Colon (tissue), 2 donors: ENCODE measurements at regions not wholly inside any gene's neighbourhood (a gene's known extent, or its start where the extent isn't known, plus 50 kb on each side); places are given as distances from the start of the nearest gene placed in this dataset.

Experiments used
- FAIRE-seq: peaks from 2 replicates; lab custom pipeline; 2012; peaks lifted over from hg19 to GRCh38; lab: Jason Lieb, UNC
- donor health status: control.
- donor health status: control.

DNA sequence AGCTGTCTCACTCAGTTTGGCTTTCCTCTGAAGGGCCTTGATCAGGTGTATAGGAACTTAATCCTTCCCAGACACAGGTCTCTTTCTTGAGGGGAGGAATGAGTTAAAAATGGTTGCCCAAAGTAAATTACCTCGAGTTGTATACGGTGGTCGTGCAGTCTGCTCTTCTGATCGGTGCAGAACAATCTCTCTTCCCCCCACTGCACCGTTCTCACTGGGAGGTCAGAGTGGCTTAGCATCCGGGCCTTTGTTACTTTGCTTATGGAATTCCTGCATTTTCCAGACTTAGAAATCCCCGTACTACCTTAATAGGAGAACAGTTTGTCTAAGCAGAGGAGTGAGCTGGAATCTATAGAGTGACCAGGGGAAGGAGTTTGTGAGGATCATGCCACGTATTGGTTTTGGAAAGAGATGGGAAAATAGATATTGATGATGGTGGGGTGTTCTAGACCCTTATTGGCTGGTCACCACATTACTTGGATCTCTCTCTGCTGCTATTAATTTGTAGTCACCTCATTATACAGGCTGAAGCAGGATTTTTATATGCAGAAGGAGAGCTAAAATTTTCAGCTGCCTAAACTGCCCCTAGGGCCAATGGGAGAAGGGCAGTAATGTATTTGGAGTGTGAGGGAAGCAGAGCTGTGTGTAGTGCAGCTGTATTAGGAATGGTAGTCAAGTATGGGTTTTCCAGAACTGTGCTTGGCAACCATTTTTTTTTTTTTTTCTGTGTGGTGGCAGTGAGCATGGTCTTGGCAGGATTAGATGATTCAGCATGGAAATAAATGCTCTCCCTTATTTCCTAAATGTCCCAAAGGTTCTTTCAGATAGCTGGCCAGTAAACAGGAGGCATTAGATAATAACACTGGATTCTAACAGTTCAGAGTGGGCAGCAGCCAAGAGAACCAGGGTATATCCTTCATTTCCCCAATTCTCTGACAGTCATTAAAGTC, 81.5 kb downstream of the NDUFS5 start:
- no peak for FAIRE-seq

DNA sequence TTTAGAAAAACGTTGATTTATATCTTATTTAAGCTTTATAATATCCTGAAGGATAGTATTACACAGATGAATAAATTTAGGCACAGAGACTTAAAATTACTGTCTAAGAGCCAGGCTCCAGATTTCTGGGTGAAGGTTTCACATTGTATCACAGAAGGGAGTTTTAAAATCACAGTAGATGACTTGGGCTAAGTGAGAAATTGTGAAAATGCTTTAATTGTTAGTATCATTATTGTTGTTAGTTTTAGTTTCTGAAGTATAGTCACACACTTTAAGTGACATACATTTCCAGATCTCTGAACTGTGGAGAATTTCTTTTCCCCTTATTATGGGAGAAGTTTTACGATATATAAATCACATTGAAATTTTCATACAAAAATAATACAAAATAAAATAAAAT, 83.5 kb downstream of the NDUFS5 start:
- no peak for FAIRE-seq

DNA sequence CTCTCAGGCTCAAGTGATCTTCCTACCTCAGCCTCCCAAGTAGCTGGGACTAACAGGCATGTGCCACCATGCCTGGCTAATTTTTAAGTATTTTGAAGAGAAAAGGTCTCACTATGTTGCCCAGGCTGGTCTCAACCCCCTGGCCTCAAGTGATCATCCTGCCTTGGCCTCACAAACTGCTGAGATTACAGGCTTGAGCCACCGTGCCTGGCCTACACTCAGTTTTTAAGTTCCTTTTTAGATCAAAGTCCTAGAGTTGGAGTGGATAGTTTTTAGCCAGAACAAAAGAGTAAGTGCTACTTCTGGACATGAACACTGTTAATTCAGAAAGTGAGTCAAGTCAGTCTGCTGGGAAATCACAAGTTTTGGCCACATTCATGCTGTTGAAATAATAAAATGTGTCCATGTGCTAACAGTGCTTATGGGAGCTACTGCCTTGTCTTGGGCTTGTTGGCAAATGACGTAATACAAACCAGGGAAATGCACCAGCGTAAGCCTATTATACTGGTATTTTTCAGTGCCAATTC, 84.2 kb downstream of the NDUFS5 start:
- FAIRE-seq, result no peak

DNA sequence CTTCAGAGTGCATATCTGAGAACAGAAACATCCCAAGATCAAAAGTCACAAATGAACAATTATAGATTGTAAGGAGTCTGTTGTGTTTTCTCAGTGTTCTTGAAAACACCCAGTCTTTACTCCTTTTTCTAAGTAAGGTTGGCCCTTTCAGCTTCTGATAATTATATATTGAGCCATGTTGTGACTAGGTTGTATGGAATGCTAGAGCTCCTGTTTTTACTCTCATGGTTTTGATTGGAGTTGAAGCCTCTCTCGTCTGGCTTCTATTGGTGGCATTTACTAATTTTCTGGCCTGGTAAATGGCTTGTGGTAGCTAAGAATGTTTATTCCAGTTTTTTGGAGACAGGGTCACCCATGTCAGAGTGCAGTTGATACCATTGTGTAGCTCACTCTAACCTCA, 84.7 kb downstream of the NDUFS5 start:
- FAIRE-seq, result no peak

- no peak for FAIRE-seq
Observed at GRCh38 chr1:39113109-39113743, 87.1 kb downstream of the NDUFS5 start.

DNA sequence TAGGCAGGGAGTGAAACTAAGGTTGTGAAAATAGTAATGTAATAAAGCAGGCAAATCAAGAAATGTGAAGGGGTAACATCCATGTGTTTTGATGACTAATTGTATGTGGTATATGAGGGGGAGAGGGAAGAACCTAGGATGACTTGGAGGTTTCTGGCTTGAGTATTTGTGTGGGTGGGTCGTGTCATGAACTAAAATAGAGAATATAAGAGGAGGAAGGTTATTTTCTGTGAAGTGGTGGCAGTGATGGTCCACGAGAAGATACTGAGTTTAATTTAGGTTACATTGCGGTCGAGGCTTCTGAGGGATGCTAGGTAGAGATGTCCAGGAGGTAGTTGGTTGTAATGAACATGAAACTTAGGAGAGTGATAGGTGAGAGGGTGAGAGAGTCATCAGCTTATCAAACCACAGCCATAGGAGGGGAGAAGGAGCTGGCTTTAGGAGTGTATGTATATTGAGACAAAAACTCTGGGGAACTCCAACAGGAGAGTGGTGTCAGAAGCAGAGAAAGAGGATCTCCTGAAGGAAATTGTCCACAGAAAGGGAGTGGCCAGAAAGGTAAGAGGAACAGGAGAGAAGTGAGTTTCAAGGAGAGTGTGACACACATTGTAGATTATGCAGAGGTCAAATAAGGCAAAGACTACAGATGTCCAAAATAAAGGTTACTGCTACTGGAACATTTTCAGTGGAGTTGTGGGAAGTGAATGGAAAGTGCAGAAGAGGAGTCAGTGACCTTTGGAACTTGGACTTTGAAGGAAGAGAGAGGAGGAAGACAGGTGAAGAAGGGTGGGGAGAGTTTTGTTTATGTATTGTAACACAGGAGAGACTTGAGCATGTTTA, 89.0 kb upstream of the MACF1 start:
- FAIRE-seq, result no peak

DNA sequence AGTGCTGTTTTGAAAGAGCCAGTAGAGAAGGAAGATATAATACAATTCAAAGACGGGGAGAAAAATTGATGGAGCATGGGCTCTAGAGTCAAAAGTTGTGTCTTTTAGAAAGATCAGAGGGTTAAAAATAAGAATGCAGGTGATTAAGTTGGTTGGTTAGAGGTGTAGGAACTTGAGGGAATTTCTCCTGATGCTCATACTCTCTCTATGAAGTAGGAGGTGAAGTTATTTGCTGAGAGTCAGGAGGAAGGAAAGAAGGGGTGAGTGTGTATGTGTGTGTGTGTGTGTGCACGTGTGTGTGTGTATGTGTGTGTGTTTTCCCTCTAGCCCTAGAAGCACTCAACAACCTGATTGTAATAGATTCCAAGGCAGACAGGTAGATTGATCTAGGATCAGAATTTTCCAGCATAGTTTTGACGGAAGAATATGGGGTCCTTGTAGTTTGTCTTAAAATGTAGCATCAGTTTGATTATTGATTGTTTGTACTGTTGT, 88.3 kb upstream of the MACF1 start:
- FAIRE-seq, result no peak

GRCh38 chr1:39116860-39117728, 87.4 kb upstream of the MACF1 start:
- no peak for FAIRE-seq

DNA sequence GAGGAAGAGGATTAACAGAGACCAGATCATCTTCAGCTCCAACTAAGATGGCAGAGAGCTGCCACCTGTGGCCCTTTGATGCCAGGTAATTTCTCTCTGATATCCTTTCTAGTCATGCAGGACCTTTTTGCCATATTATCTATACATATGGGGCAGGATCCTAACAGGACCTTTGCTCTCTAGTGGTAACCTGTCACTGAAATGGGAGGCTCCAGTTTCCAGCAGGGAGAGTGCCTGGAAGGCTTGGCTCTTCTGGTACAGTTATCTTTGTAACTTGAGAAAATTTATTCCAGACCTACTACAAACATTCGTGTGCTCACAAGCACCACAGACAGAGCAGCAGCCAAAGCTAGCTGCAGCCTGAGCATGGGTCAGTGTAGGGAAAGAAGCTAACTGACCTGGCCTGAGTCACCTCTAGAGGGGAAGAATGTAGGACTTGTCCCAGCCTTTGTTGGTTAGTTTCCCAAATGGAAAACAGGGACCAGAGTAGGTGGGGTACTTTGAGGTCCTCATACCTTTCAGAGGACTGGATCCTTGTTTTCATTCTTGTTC, 86.5 kb upstream of the MACF1 start:
- FAIRE-seq, result no peak

DNA sequence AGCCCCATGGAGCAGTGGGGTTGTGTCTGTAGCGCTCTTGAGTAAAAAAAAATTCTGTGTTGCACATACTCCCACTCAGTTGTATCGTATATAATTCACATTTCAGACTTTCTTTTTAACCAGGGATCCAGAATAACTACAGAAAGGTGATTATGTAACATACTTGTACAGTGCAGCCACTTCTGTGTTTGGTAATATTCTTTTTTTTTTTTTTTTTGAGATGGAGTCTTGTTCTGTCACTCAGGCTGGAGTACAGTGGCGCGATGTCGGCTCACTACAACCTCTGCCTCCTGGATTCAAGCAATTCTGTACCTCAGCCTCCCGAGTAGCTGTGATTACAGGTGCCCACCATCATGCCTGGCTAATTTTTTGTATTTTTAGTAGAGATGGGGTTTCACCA, 82.4 kb upstream of the MACF1 start:
- no peak for FAIRE-seq

GRCh38 chr1:39124282-39124681, 80.2 kb upstream of the MACF1 start:
- FAIRE-seq, result no peak

DNA sequence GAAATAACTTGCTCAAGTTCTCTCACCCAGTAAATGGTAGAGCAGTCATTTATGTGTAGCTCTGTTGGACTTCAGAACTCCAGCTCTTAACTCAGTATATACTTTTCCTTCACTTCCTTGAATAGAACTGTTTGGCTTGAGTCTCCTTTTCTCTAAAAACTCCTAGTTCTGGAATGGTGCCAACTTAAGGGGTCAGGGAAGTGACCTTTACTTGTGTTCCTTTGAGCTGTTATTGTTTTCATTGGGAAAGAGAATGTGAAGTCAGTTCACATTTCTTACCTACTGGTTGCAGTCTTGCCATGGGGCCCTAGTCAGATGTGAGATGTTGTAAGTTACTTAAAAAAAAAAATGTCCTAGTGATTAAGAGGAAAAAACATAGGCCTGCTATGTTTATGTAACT, 77.0 kb upstream of the MACF1 start:
- FAIRE-seq, result no peak

GRCh38 chr1:39128126-39128525, 76.4 kb upstream of the MACF1 start:
- FAIRE-seq, result no peak

DNA sequence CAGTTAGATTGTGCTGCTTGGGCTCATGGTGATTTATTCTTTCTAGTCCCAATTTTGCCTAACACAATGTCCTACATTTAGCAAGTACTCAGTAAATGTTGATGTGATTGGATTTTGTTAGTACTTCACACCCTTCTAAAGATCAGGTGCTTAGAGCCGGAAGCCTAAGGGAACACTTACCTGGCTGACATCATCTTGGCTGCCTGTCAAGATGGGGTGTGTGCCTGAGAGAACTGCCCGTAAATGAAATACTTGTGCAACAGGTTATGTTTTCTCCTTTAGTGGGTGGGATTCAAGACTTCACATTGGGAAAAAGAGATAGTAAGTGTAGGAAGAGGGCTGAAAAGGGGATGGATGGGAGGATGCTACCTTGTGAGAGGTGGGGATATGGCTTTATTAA, 75.5 kb upstream of the MACF1 start:
- FAIRE-seq, result peak; percentile 14

DNA sequence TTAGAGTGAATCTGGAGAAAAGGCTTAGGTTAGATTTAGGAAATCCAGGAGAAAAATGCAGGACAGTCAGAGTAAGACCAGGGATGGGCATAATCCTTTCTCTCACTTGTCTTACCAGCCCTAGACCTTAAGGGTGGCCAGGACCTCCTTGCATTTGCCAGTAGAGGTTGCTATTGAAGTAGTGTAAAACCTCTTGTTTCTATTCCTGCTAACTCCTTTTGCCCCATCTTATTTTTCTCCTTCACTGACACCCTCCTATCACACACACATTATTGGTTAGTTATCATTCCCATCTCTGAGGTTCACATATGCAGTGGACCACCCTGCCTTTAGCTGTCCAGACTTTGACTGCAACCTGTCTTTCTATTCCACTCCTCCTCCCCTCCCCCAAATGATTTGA, 75.0 kb upstream of the MACF1 start:
- no peak for FAIRE-seq

DNA sequence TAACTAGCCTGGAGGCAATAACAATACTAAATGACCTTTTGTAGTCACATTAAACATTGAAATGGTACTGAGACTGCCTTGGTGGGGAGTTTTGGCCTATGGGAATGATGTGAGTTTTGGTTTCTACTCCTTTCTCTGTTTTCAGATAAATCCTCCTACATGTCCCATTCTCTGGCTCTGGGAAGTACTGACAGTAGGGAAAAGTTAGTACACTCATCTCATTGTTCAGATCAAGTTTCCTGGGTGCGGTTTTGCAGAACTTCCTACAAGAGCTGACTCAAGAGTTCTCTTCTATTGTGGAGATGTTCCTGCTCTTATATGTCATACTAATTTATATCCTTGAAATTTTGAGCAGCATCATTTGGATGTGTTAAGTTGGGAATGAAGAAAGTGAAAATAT, 74.2 kb upstream of the MACF1 start:
- FAIRE-seq, result no peak

DNA sequence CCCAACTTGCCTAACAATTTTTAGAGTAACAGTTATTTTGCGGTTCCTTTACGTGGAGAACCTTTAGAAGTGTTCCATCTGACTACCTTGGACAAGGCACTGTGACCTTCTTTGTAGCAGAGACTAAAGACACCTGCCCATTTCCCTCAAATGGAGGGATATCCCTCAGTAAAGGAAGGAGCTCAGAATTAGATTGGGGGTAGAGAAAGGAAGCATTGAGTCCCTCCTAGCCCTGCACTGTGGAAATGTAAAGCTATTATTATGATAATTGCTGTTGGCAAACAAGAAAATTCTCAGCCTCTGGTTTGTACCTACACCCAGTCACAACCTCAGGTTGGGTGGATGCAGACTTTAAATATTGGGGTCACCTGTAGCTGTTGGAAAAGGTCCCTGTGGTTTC, 72.6 kb upstream of the MACF1 start:
- no peak for FAIRE-seq

DNA sequence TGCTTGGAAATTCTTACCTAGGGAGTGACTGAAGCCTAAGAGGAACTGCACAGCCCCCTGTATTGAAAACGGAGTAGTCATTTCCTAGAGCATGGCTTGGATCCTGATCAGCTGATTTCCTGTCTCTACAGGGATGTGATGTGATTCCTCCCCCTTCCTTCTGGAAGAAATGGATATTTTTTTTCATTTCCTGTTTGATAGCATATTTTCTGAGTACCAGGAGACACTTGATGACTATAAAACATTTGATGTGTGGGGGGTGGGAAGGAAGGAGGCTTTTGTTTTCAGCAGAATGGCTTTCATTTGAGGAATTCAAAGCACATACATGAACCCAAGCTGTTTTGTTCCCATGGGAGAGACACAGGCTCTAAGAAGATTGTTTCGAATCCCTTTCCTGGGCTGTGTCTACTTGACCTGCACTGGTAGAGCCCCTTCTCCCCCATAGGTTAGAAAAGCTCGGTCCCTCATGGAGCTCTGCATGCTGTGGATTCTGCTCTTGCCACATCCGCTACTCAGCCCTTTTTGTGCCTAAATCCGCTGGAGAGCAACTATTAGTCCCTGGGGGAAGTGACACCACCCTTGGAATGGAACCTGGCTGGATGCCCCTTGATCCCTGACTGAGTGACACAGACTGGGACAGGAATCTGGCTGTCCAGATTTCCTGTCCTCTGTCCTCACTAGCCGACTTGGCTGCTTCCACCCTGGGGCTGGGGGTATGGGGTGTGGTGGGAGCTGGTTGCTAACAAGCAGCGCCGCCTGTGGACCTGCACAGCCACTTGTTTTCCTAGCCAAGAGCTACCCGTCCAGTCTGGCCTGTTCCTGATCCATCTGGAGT, 71.8 kb upstream of the MACF1 start:
- FAIRE-seq, result no peak

GRCh38 chr1:39133340-39133684, 71.2 kb upstream of the MACF1 start:
- no peak for FAIRE-seq

GRCh38 chr1:39134768-39135333, 69.6 kb upstream of the MACF1 start:
- no peak for FAIRE-seq
